HCT116 (cell line): ENCODE measurements at regions not wholly inside any gene's neighbourhood (a gene's known extent, or its start where the extent isn't known, plus 50 kb on each side); places are given as distances from the start of the nearest gene placed in this dataset.

Experiments
- ATAC-seq: fragments of 200-7000 bp; cut with Tn5 transposase; 2 replicates; pipeline ENCODE4 v1.9.1; 2020; ENCODE audit warnings: mild to moderate bottlenecking, moderate library complexity
- BruUV-seq: library from RNA; stranded (reverse); fragments of 400-500 nt; replicated peaks from 2 replicates; lab custom pipeline; 2021; lab: Mats Ljungman, UMichigan
- CTCF ChIA-PET: fragments of 300-600 bp; sonication (Branson Sonifier 250); formaldehyde crosslinking; loops from one replicate; lab custom pipeline; 2021; ENCODE audit warnings: antibody characterized with exemption; lab: Charles Lee
- POLR2A ChIA-PET: fragments of 300-600, 350-600 bp; sonication (Branson Sonifier 250); formaldehyde crosslinking; loops from one replicate; lab custom pipeline; 2021; ENCODE audit warnings: antibody characterized with exemption; lab: Charles Lee
- RAD21 ChIA-PET, 2 experiments: fragments of 300-600 bp; sonication (Branson Sonifier 250); formaldehyde crosslinking; loops; one replicate each; lab custom pipeline; 2023; ENCODE audit warnings: low total read pairs in 2 of 2; ENCODE audit not compliant: uncharacterized antibody in 2 of 2, unreplicated experiment in 2 of 2, low non-redundant PET in 1 of 2; lab: Charles Lee
- DNase-seq: peaks from one replicate; pipeline ENCODE4 v3.0.0-alpha.2; 2010; ENCODE audit warnings: low read depth, low spot score
- H2AFZ ChIP-seq: fragments of 200-600 bp; shearing (Covaris generic), sonication (generic); 2 replicates; pipeline ENCODE4 v1.6.1; 2017; ENCODE audit warnings: low read depth, mixed run types, mixed read lengths, antibody characterized with exemption, low read length; ENCODE audit not compliant: poor library complexity, severe bottlenecking
- H3K27ac ChIP-seq: 2 replicates; pipeline ENCODE4 v1.5.1; 2012; ENCODE audit warnings: low read depth, low read length
- H3K27me3 ChIP-seq: fragments of 200-600 bp; sonication (generic); 2 replicates; pipeline ENCODE4 v1.6.1; 2016; ENCODE audit warnings: mixed run types, low read length, mixed read lengths; ENCODE audit not compliant: insufficient read depth
- H3K36me3 ChIP-seq, 2 experiments: fragments of 200-500 bp in 1 of 2; fragments of 200-600 bp in 1 of 2; sonication (Bioruptor generic) in 1 of 2; sonication (generic) in 1 of 2; 2 replicates each; pipeline versions ENCODE4 v1.5.1 to v1.6.1; 2014 to 2016; ENCODE audit warnings: low read length in 2 of 2, inconsistent platforms in 1 of 2, mixed read lengths in 1 of 2, mixed run types in 1 of 2; ENCODE audit not compliant: insufficient read depth in 2 of 2, control insufficient read depth in 1 of 2
- H3K4me1 ChIP-seq, 2 experiments: fragments of 200-600 bp in 1 of 2; sonication (generic) in 1 of 2; 2 replicates each; pipeline versions ENCODE4 v1.5.1 to v1.6.1; 2012 to 2017; ENCODE audit warnings: low read length in 2 of 2, inconsistent platforms in 1 of 2, mild to moderate bottlenecking in 1 of 2, mixed read lengths in 1 of 2, mixed run types in 1 of 2, moderate library complexity in 1 of 2; ENCODE audit not compliant: insufficient read depth in 2 of 2, control insufficient read depth in 1 of 2
- H3K4me2 ChIP-seq: fragments of 200-600 bp; sonication (generic); 2 replicates; pipeline ENCODE4 v1.6.1; 2017; ENCODE audit warnings: mixed run types, low read length, mixed read lengths
- H3K4me3 ChIP-seq, 2 experiments: fragments of 200-600 bp in 1 of 2; sonication (generic) in 1 of 2; replicated peaks in 1 of 2; 2 replicates each; pipeline ENCODE4 v1.5.1; 2011 to 2016; ENCODE audit warnings: low read length in 2 of 2, control low read depth in 1 of 2, low read depth in 1 of 2, mild to moderate bottlenecking in 1 of 2, mixed read lengths in 1 of 2, mixed run types in 1 of 2
- H3K79me2 ChIP-seq: fragments of 200-600 bp; sonication (generic); 2 replicates; pipeline ENCODE4 v1.6.1; 2017; ENCODE audit warnings: mild to moderate bottlenecking, mixed run types, low read length, moderate library complexity, mixed read lengths; ENCODE audit not compliant: insufficient read depth
- H3K9ac ChIP-seq: fragments of 200-600 bp; sonication (generic); 2 replicates; pipeline ENCODE4 v1.6.1; 2016; ENCODE audit warnings: low read length, mixed read lengths
- H3K9me2 ChIP-seq: fragments of 200-600 bp; sonication (generic), shearing (Covaris generic); 2 replicates; pipeline ENCODE4 v1.6.1; 2017; ENCODE audit warnings: mixed run types, mild to moderate bottlenecking, moderate library complexity; ENCODE audit not compliant: insufficient read depth
- H3K9me3 ChIP-seq, 2 experiments: fragments of 200-500 bp in 1 of 2; fragments of 200-600 bp in 1 of 2; sonication (Bioruptor generic) in 1 of 2; sonication (generic) in 1 of 2; 2 replicates each; pipeline ENCODE4 v1.6.1; 2014 to 2017; ENCODE audit warnings: low read length in 2 of 2, mixed read lengths in 2 of 2, inconsistent platforms in 1 of 2, low read depth in 1 of 2, mild to moderate bottlenecking in 1 of 2, mixed run types in 1 of 2, moderate library complexity in 1 of 2; ENCODE audit not compliant: control insufficient read depth in 1 of 2, insufficient read depth in 1 of 2
- H4K20me1 ChIP-seq: fragments of 200-600 bp; sonication (generic), shearing (Covaris generic); 2 replicates; pipeline ENCODE4 v1.6.1; 2017; ENCODE audit warnings: mixed run types, mild to moderate bottlenecking, moderate library complexity; ENCODE audit not compliant: insufficient read depth
- ELF1 ChIP-seq: IDR thresholded peaks from 2 replicates; pipeline ENCODE4 v1.6.1; 2012; ENCODE audit warnings: low read depth, borderline replicate concordance
- POLR2A ChIP-seq: IDR thresholded peaks from 2 replicates; pipeline ENCODE4 v1.7.0; 2011; ENCODE audit warnings: borderline replicate concordance; ENCODE audit not compliant: insufficient read depth, insufficient read length; ENCODE audit errors: extremely low read depth
- POLR2AphosphoS5 ChIP-seq: IDR thresholded peaks from 2 replicates; pipeline ENCODE4 v1.6.1; 2011; ENCODE audit warnings: mild to moderate bottlenecking, low read depth, low read length, moderate library complexity
- SRF ChIP-seq: IDR thresholded peaks from 2 replicates; pipeline ENCODE4 v1.6.1; 2012; ENCODE audit warnings: low read depth
- TCF7L2 ChIP-seq: IDR thresholded peaks from 2 replicates; pipeline ENCODE4 v1.7.0; 2011; ENCODE audit warnings: borderline replicate concordance, inconsistent platforms; ENCODE audit not compliant: insufficient read depth, insufficient read length; ENCODE audit errors: extremely low read depth
- YY1 ChIP-seq: IDR thresholded peaks from 2 replicates; pipeline ENCODE4 v1.6.1; 2011; ENCODE audit warnings: low read length, low read depth, moderate library complexity, mild to moderate bottlenecking; ENCODE audit not compliant: insufficient replicate concordance; ENCODE audit errors: extremely low read depth
- ZBTB33 ChIP-seq: IDR thresholded peaks from 2 replicates; pipeline ENCODE4 v1.6.1; 2011; ENCODE audit warnings: mild to moderate bottlenecking, low read length, moderate library complexity; ENCODE audit not compliant: insufficient replicate concordance; ENCODE audit errors: extremely low read depth
- ZFX ChIP-seq: fragments of 450-650 bp; IDR thresholded peaks from 2 replicates; pipeline ENCODE4 v1.6.1; 2017
- intact Hi-C: fragments of 100-400 bp; cut with micrococcal nuclease; formaldehyde crosslinking; loops from 2 replicates; pipeline ENCODE4 v1.10.0; 2022
- TF ChIP-seq, protein P1 (sequence below): IDR thresholded peaks from 2 replicates; pipeline ENCODE4 v1.6.1; 2012
- TF ChIP-seq, protein P2 (sequence below): IDR thresholded peaks from 2 replicates; pipeline ENCODE4 v1.6.1; 2012; ENCODE audit warnings: low read depth

DNA sequence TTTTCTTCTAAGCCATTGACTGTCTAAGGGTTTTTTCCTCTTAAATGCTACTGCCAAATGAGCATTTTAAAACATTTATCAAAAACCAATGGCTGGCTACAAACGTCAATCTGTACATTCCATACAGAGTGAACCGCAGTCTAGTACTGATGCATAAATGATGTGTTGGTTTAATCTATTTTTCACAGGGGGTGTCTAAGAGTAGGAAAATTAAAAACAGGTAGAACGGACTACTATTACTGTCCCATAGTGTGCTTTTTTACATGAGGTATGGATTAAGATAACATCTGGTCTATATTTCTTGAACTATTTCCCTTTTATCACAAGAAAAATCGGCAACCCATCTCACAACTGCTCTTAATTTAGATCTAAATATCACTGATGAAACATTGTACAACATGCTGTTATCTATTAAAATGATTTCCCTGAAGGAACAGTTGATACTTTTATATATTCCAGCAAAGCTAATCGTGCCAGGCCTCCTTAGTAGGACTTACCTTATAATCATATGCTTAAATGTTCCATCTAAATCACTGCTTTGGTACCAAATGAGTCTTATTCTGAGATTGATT, 172.9 kb upstream of the CDKN3 start:
- Histone ChIP-seq H3K27me3 (no peaks in the 10 kb centered on the region), H4K20me1 (no peaks in the 10 kb centered on the region), H3K9me2 (no peaks in the 10 kb centered on the region), H3K4me2 (no peak overlapping the region), H3K9me3 (no peaks in the 10 kb centered on the region), H3K79me2 (no peaks in the 10 kb centered on the region), H3K4me3 (no peak overlapping the region), H2AFZ (no peak overlapping the region), H3K4me1 (no peaks in the 10 kb centered on the region), H3K9ac (no peak overlapping the region), H3K27ac (no peak overlapping the region), H3K36me3 (no peaks in the 10 kb centered on the region)
- ChIA-PET POLR2A (no interaction called here), CTCF (no interaction called here), RAD21 (no interaction called here)
- DNase-seq (no peak), ATAC-seq (no peak)
- intact Hi-C loops: no loop called here
- TF ChIP-seq POLR2AphosphoS5 (no peak), ZFX (no peak), ELF1 (no peak), YY1 (no peak), TCF7L2 (no peak), SRF (no peak), ZBTB33 (no peak), POLR2A (no peak)
- TF ChIP-seq, protein P1, sequence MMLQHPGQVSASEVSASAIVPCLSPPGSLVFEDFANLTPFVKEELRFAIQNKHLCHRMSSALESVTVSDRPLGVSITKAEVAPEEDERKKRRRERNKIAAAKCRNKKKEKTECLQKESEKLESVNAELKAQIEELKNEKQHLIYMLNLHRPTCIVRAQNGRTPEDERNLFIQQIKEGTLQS: no peak
- TF ChIP-seq, protein P2, sequence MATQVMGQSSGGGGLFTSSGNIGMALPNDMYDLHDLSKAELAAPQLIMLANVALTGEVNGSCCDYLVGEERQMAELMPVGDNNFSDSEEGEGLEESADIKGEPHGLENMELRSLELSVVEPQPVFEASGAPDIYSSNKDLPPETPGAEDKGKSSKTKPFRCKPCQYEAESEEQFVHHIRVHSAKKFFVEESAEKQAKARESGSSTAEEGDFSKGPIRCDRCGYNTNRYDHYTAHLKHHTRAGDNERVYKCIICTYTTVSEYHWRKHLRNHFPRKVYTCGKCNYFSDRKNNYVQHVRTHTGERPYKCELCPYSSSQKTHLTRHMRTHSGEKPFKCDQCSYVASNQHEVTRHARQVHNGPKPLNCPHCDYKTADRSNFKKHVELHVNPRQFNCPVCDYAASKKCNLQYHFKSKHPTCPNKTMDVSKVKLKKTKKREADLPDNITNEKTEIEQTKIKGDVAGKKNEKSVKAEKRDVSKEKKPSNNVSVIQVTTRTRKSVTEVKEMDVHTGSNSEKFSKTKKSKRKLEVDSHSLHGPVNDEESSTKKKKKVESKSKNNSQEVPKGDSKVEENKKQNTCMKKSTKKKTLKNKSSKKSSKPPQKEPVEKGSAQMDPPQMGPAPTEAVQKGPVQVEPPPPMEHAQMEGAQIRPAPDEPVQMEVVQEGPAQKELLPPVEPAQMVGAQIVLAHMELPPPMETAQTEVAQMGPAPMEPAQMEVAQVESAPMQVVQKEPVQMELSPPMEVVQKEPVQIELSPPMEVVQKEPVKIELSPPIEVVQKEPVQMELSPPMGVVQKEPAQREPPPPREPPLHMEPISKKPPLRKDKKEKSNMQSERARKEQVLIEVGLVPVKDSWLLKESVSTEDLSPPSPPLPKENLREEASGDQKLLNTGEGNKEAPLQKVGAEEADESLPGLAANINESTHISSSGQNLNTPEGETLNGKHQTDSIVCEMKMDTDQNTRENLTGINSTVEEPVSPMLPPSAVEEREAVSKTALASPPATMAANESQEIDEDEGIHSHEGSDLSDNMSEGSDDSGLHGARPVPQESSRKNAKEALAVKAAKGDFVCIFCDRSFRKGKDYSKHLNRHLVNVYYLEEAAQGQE: no peak
- no TSS peak for BruUV-seq
